HEK293T (cell line): ENCODE measurements at regions not wholly inside any gene's neighbourhood (a gene's known extent, or its start where the extent isn't known, plus 50 kb on each side); places are given as distances from the start of the nearest gene placed in this dataset.

Source experiments
- CTCF ChIA-PET: fragments of 350-600 bp; formaldehyde crosslinking; extraction: SDS; loops from one replicate; lab custom pipeline; 2021; ENCODE audit warnings: antibody characterized with exemption, inconsistent platforms; lab: Yijun Ruan, JAX
- POLR2A ChIA-PET: fragments of 350-600 bp; formaldehyde crosslinking; extraction: SDS; loops from one replicate; lab custom pipeline; 2020; ENCODE audit warnings: antibody characterized with exemption, inconsistent platforms; lab: Yijun Ruan, JAX
- DNase-seq: peaks from one replicate; pipeline ENCODE4 v3.0.0; 2012; ENCODE audit warnings: mixed read lengths; ENCODE audit errors: extremely low spot score
- ARNT ChIP-seq: fragments of 450-650 bp; IDR thresholded peaks from 2 replicates; pipeline ENCODE4 v1.6.1; 2017; ENCODE audit warnings: mild to moderate bottlenecking
- BHLHE40 ChIP-seq: fragments of 450-650 bp; IDR thresholded peaks from 2 replicates; pipeline ENCODE4 v1.6.1; 2016; ENCODE audit warnings: mild to moderate bottlenecking, moderate library complexity, borderline replicate concordance
- CTBP1 ChIP-seq: fragments of 450-650 bp; IDR thresholded peaks from 2 replicates; pipeline ENCODE4 v1.6.1; 2016; ENCODE audit warnings: borderline replicate concordance
- ELF4 ChIP-seq: fragments of 450-650 bp; IDR thresholded peaks from 2 replicates; pipeline ENCODE4 v1.6.1; 2017; ENCODE audit warnings: antibody characterized with exemption
- FOXA1 ChIP-seq: fragments of 450-650 bp; IDR thresholded peaks from 2 replicates; pipeline ENCODE4 v1.6.1; 2016; ENCODE audit warnings: mild to moderate bottlenecking
- FOXK2 ChIP-seq: fragments of 450-650 bp; IDR thresholded peaks from 2 replicates; pipeline ENCODE4 v1.6.1; 2016; ENCODE audit warnings: mild to moderate bottlenecking
- FOXM1 ChIP-seq: fragments of 450-650 bp; IDR thresholded peaks from 2 replicates; pipeline ENCODE4 v1.6.1; 2017; ENCODE audit warnings: mild to moderate bottlenecking, borderline replicate concordance
- HDGF ChIP-seq: fragments of 450-650 bp; IDR thresholded peaks from 2 replicates; pipeline ENCODE4 v1.6.1; 2017; ENCODE audit warnings: antibody characterized with exemption, borderline replicate concordance
- L3MBTL2 ChIP-seq: fragments of 450-650 bp; conservative IDR thresholded peaks from 2 replicates; pipeline ENCODE4 v1.6.1; 2016; ENCODE audit warnings: mild to moderate bottlenecking
- LEF1 ChIP-seq: fragments of 450-650 bp; IDR thresholded peaks from 2 replicates; pipeline ENCODE4 v1.6.1; 2017; ENCODE audit warnings: mild to moderate bottlenecking, borderline replicate concordance
- NFRKB ChIP-seq: fragments of 450-650 bp; IDR thresholded peaks from 2 replicates; pipeline ENCODE4 v1.6.1; 2016; ENCODE audit warnings: mild to moderate bottlenecking, moderate library complexity
- PKNOX1 ChIP-seq: fragments of 450-650 bp; IDR thresholded peaks from 2 replicates; pipeline ENCODE4 v1.6.1; 2016
- SP1 ChIP-seq: fragments of 450-650 bp; IDR thresholded peaks from 2 replicates; pipeline ENCODE4 v1.6.1; 2017
- SUZ12 ChIP-seq: fragments of 450-650 bp; IDR thresholded peaks from 2 replicates; pipeline ENCODE4 v1.6.1; 2016; ENCODE audit warnings: mild to moderate bottlenecking
- TARDBP ChIP-seq: fragments of 450-650 bp; IDR thresholded peaks from 2 replicates; pipeline ENCODE4 v1.6.1; 2016
- ZNF384 ChIP-seq: fragments of 450-650 bp; IDR thresholded peaks from 2 replicates; pipeline ENCODE4 v1.6.1; 2016

- no peak for DNase-seq
- TF ChIP-seq BHLHE40, result no peak
- no peak for TF ChIP-seq LEF1
- no peak for TF ChIP-seq SUZ12
- TF ChIP-seq L3MBTL2, result no peak
- TF ChIP-seq ELF4, result no peak
- no peak for TF ChIP-seq SP1
- no peak for TF ChIP-seq FOXA1
- no peak for TF ChIP-seq NFRKB
- TF ChIP-seq ZNF384, result no peak
- TF ChIP-seq CTBP1, result no peak
- TF ChIP-seq FOXK2, result no peak
- TF ChIP-seq TARDBP, result no peak
- TF ChIP-seq PKNOX1, result no peak
- TF ChIP-seq ARNT, result no peak
- TF ChIP-seq HDGF, result no peak
- ChIA-PET POLR2A (no interaction called here), CTCF (no interaction called here)
Measured at GRCh38 chr1:57860931-57861565, 437.2 kb upstream of the DAB1 start.

GRCh38 chr1:57860325-57860724 is 436.5 kb upstream of the DAB1 start:
- ChIA-PET CTCF (no interaction called here), POLR2A (no interaction called here)
- TF ChIP-seq FOXK2, result no peak
- no peak for TF ChIP-seq LEF1
- no peak for TF ChIP-seq TARDBP
- TF ChIP-seq SUZ12, result no peak
- TF ChIP-seq CTBP1, result no peak
- no peak for TF ChIP-seq ARNT
- no peak for TF ChIP-seq NFRKB
- no peak for TF ChIP-seq L3MBTL2
- no peak for TF ChIP-seq SP1
- no peak for TF ChIP-seq ZNF384
- no peak for TF ChIP-seq FOXM1
- DNase-seq, result no peak

- TF ChIP-seq FOXA1 (no peak), ZNF384 (no peak), ARNT (no peak), BHLHE40 (no peak), SP1 (no peak), NFRKB (no peak), SUZ12 (no peak)
- ChIA-PET POLR2A (no interaction called here), CTCF (no interaction called here)
- no peak for DNase-seq
Measured at GRCh38 chr1:57858740-57859139, 434.9 kb upstream of the DAB1 start.

- TF ChIP-seq SUZ12 (no peak), ELF4 (no peak), CTBP1 (no peak), NFRKB (no peak), ZNF384 (no peak), PKNOX1 (no peak), TARDBP (no peak), HDGF (no peak), FOXK2 (no peak), FOXM1 (no peak), SP1 (no peak), ARNT (no peak), FOXA1 (no peak), BHLHE40 (no peak), LEF1 (no peak), L3MBTL2 (no peak)
- no peak for DNase-seq
- POLR2A ChIA-PET, result no interaction called here
- CTCF ChIA-PET, result no interaction called here
Measured at GRCh38 chr1:57857809-57858208, 433.9 kb upstream of the DAB1 start.

- TF ChIP-seq PKNOX1 (no peak), ZNF384 (no peak), NFRKB (no peak), FOXA1 (no peak), FOXM1 (no peak)
- ChIA-PET POLR2A (no interaction called here), CTCF (no interaction called here)
- DNase-seq, result no peak
Measured at GRCh38 chr1:57854436-57854835, 430.6 kb upstream of the DAB1 start.

GRCh38 chr1:57850176-57850940 is 426.5 kb upstream of the DAB1 start:
- TF ChIP-seq L3MBTL2, result no peak
- TF ChIP-seq CTBP1, result no peak
- TF ChIP-seq HDGF, result no peak
- TF ChIP-seq PKNOX1, result no peak
- no peak for TF ChIP-seq LEF1
- TF ChIP-seq FOXA1, result no peak
- TF ChIP-seq TARDBP, result no peak
- no peak for TF ChIP-seq FOXM1
- CTCF ChIA-PET, result no interaction called here
- DNase-seq, result no peak
- POLR2A ChIA-PET, result no interaction called here
